ENCODE measurements at regions not wholly inside any gene's neighbourhood (a gene's known extent, or its start where the extent isn't known, plus 50 kb on each side); places are given as distances from the start of the nearest gene placed in this dataset.

DNA sequence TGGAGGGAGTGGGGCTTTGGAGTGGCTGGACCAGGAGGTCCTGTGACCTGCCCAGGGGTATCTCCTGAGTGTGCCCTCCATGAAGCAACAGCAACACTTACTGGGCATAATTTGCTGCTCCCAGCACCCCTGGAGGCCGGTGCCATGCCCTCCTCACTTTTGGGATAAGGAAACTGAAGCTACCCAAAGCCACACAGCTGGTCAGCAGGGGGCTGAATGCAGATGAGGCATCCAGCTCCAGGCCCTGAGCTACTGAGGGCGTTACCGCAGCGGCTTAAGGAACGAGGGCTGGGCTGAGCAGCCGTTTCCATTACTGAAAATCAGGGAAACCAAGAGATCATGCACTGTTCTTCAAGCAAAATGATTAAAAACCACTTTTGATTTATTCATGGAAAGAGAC lies 408.9 kb downstream of the GLRX3 start:
- TF ChIP-seq, protein P1, sequence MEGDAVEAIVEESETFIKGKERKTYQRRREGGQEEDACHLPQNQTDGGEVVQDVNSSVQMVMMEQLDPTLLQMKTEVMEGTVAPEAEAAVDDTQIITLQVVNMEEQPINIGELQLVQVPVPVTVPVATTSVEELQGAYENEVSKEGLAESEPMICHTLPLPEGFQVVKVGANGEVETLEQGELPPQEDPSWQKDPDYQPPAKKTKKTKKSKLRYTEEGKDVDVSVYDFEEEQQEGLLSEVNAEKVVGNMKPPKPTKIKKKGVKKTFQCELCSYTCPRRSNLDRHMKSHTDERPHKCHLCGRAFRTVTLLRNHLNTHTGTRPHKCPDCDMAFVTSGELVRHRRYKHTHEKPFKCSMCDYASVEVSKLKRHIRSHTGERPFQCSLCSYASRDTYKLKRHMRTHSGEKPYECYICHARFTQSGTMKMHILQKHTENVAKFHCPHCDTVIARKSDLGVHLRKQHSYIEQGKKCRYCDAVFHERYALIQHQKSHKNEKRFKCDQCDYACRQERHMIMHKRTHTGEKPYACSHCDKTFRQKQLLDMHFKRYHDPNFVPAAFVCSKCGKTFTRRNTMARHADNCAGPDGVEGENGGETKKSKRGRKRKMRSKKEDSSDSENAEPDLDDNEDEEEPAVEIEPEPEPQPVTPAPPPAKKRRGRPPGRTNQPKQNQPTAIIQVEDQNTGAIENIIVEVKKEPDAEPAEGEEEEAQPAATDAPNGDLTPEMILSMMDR (conservative IDR thresholded peaks at IDR 0.05 in 1 of 2, IDR thresholded peaks at IDR 0.05 in 1 of 2; ENCODE audit: extremely low read depth in 1 of 2, insufficient read depth in 1 of 2, low read depth in 1 of 2, low read length in 2 of 2): no peak
- TF ChIP-seq EZH2 (IDR thresholded peaks at IDR 0.05; ENCODE audit: borderline replicate concordance, low read length): no peak
